ENCODE measurements at regions not wholly inside any gene's neighbourhood (a gene's known extent, or its start where the extent isn't known, plus 50 kb on each side); places are given as distances from the start of the nearest gene placed in this dataset.

DNA sequence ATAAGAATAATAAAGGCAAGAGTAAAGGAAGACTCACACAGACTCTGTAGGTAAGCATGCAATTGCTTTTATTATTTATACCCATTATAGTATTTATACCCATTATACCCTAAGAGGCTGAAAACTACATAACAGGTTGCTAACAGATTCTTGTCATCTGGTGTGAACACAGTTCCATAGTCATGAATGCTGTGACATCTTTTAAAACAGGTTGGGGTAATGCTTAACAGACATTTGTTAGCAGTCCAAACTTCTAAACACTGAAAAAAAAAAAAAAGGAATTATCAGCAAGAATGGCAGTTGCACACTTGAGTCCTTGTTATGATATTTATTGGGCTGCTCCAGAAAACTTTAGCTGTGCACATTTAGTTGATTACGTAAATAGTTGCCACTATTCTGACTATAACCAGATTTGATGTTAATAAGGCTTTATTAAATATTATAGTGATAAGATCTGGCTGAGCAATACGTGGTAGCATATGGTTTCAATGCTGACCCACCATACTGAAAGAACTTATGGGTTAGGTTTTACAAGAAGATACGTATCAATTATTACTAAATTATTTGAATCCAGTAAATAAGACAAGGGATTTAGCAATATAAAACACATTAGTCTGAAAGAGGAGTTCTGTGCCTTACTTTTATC, 888.8 kb downstream of the LRRTM4 start:
- TF ChIP-seq POLR2AphosphoS5 (IDR thresholded peaks at IDR 0.05; ENCODE audit: insufficient read depth, low read depth, low read length) = no peak
- TF ChIP-seq EZH2 (IDR thresholded peaks at IDR 0.05; ENCODE audit: borderline replicate concordance, low read depth, low read length, severe bottlenecking) = no peak
- no peak for TF ChIP-seq POLR2A (IDR thresholded peaks at IDR 0.05; ENCODE audit: low read depth, low read length)
- TF ChIP-seq, protein P1, sequence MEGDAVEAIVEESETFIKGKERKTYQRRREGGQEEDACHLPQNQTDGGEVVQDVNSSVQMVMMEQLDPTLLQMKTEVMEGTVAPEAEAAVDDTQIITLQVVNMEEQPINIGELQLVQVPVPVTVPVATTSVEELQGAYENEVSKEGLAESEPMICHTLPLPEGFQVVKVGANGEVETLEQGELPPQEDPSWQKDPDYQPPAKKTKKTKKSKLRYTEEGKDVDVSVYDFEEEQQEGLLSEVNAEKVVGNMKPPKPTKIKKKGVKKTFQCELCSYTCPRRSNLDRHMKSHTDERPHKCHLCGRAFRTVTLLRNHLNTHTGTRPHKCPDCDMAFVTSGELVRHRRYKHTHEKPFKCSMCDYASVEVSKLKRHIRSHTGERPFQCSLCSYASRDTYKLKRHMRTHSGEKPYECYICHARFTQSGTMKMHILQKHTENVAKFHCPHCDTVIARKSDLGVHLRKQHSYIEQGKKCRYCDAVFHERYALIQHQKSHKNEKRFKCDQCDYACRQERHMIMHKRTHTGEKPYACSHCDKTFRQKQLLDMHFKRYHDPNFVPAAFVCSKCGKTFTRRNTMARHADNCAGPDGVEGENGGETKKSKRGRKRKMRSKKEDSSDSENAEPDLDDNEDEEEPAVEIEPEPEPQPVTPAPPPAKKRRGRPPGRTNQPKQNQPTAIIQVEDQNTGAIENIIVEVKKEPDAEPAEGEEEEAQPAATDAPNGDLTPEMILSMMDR (IDR thresholded peaks at IDR 0.05; ENCODE audit: extremely low read depth in 1 of 2, insufficient read depth in 1 of 2, low read depth in 1 of 2, low read length in 2 of 2) = no peak
- TF ChIP-seq, protein P2, sequence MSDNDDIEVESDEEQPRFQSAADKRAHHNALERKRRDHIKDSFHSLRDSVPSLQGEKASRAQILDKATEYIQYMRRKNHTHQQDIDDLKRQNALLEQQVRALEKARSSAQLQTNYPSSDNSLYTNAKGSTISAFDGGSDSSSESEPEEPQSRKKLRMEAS (IDR thresholded peaks at IDR 0.05; ENCODE audit: insufficient read depth, insufficient read length) = no peak
- no peak for TF ChIP-seq GATA2 (IDR thresholded peaks at IDR 0.05; ENCODE audit: insufficient read depth, insufficient read length, low read depth, low read length)
- no peak for TF ChIP-seq MYC (IDR thresholded peaks at IDR 0.05; ENCODE audit: low read depth, low read length)
- no peak for TF ChIP-seq JUN (IDR thresholded peaks at IDR 0.05; ENCODE audit: borderline replicate concordance, insufficient read depth, insufficient read length, low read depth)

Data from endothelial cell of umbilical vein (primary cell).